ENCODE measurements at regions not wholly inside any gene's neighbourhood (a gene's known extent, or its start where the extent isn't known, plus 50 kb on each side); places are given as distances from the start of the nearest gene placed in this dataset.

DNA sequence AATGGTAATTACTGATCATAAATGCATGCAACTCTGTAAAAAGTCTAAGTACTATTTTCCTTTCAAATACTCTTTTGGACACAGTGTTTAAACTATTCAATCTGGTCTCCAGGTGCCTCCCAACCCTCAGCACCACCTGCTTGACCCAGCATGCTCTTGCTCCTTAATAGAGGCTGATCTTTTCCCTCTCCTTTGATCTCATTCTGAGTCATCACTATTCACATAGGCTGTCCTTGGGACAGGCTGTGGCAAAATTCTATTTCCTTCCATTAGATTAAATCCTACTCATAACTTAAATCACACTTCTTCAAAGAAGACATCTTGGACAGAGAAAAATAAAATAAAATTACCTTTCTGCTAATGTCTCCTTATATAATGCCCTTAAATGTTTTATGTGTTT lies 199.4 kb upstream of the ST8SIA4 start:
- no peak overlapping the region for H3K4me3 Mint-ChIP-seq
- peaks cover 3% of the 10 kb centered on the region for H3K9me3 Mint-ChIP-seq
- H3K36me3 Mint-ChIP-seq (ENCODE audit: low read depth) = no peaks in the 10 kb centered on the region
- no peaks in the 10 kb centered on the region for H3K27me3 Mint-ChIP-seq (ENCODE audit: low read depth)
- H3K4me1 Mint-ChIP-seq = no peaks in the 10 kb centered on the region
- TF ChIP-seq, protein P1, sequence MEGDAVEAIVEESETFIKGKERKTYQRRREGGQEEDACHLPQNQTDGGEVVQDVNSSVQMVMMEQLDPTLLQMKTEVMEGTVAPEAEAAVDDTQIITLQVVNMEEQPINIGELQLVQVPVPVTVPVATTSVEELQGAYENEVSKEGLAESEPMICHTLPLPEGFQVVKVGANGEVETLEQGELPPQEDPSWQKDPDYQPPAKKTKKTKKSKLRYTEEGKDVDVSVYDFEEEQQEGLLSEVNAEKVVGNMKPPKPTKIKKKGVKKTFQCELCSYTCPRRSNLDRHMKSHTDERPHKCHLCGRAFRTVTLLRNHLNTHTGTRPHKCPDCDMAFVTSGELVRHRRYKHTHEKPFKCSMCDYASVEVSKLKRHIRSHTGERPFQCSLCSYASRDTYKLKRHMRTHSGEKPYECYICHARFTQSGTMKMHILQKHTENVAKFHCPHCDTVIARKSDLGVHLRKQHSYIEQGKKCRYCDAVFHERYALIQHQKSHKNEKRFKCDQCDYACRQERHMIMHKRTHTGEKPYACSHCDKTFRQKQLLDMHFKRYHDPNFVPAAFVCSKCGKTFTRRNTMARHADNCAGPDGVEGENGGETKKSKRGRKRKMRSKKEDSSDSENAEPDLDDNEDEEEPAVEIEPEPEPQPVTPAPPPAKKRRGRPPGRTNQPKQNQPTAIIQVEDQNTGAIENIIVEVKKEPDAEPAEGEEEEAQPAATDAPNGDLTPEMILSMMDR (IDR thresholded peaks at IDR 0.05; ENCODE audit: unreplicated experiment in 3 of 3) = no peak
- no peak overlapping the region for H3K27ac Mint-ChIP-seq

DNA sequence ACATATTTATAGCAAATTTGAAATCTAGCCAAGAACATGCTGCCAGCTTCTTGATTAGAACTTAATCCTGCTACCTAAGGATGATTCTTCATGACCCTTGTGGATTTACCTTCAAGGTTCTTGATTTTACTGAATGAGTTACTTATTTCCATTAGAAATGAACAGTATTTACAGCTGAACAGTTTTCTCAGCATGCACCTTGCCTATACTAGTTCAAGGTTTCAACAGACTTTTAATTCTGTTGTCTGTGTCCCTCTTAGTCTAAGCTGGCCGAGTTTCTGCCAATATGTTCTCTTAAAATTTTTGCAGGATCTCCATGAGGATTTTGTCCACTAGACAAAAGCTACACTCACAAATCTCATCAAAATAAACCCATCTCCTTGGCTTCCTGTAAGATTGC lies 188.8 kb upstream of the ST8SIA4 start:
- Mint-ChIP-seq H3K27ac (peak overlapping the region; percentile 4 to 87 (median 79)), H3K4me3 (no peak overlapping the region), H3K36me3 (ENCODE audit: low read depth) (no peaks in the 10 kb centered on the region), H3K4me1 (peaks cover 7% of the 10 kb centered on the region), H3K27me3 (ENCODE audit: low read depth) (no peaks in the 10 kb centered on the region), H3K9me3 (no peaks in the 10 kb centered on the region)
- TF ChIP-seq, protein P1 (IDR thresholded peaks at IDR 0.05; ENCODE audit: unreplicated experiment in 3 of 3) = no peak

DNA sequence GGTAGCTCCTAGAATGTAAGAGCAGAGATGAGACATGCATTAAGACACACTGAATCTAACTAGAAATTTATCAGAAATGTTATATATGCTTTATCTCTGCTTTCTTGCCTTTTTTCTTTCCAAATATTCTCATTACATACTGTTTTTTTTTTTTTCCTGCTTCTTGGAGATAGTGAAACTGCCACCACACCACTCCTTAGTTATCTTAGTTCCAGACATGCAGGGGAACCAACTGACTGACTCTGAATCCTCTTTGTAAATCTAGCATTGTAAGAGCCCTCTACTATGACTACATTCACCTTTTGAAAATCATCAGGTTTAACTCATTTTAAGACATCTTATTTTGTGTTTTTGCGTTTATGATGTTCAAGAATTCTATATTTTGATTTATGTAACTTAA lies 181.3 kb upstream of the ST8SIA4 start:
- H3K4me3 Mint-ChIP-seq = no peak overlapping the region
- no peaks in the 10 kb centered on the region for H3K36me3 Mint-ChIP-seq (ENCODE audit: low read depth)
- H3K4me1 Mint-ChIP-seq = peaks cover 5% of the 10 kb centered on the region
- no peaks in the 10 kb centered on the region for H3K9me3 Mint-ChIP-seq
- H3K27ac Mint-ChIP-seq = no peak overlapping the region
- H3K27me3 Mint-ChIP-seq (ENCODE audit: low read depth) = no peaks in the 10 kb centered on the region
- TF ChIP-seq, protein P1 (IDR thresholded peaks at IDR 0.05; ENCODE audit: unreplicated experiment in 3 of 3) = no peak

DNA sequence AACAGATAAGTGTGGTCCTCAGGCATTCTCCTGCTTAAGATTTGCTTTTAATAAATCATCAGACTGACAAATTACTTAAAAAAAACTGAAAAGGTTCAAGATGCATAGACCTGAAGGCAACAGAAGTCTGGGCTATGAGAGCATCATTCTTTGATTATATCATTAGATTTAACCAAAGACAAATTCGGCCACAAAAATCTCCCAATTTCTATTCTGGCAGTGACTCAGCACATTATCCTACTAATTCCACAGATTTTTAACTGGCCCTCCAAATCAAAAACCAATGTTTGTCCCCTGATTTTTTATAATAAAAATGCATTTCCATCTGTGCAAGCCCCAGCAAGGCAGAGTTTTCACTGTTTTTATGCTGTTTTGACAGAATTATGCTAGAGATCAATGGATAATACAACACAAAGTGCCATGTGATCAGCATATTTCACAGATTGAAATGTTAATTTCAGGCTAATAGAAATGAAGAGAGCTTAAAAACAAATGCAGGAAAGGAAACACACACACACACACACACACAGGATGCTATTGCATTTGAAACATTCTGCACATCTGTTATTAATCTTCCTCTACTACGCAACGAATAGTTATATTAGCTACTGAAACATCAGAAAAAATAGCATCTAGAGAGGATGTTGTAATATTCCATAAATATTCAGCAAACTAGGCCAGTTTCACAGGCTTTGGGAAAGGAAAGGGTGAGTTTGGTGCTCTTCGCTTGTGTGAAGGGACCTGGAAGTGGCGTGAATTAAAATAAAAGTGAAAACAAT lies 177.6 kb upstream of the ST8SIA4 start:
- no peaks in the 10 kb centered on the region for H3K27me3 Mint-ChIP-seq (ENCODE audit: low read depth)
- peak overlapping the region in 1 of 3 experiments; percentile 2 for H3K27ac Mint-ChIP-seq
- no peak overlapping the region for H3K4me3 Mint-ChIP-seq
- H3K36me3 Mint-ChIP-seq (ENCODE audit: low read depth) = no peaks in the 10 kb centered on the region
- peaks cover 5% of the 10 kb centered on the region for H3K4me1 Mint-ChIP-seq
- TF ChIP-seq, protein P1 (IDR thresholded peaks at IDR 0.05; ENCODE audit: unreplicated experiment in 3 of 3) = no peak
- H3K9me3 Mint-ChIP-seq = peaks cover 3% of the 10 kb centered on the region

DNA sequence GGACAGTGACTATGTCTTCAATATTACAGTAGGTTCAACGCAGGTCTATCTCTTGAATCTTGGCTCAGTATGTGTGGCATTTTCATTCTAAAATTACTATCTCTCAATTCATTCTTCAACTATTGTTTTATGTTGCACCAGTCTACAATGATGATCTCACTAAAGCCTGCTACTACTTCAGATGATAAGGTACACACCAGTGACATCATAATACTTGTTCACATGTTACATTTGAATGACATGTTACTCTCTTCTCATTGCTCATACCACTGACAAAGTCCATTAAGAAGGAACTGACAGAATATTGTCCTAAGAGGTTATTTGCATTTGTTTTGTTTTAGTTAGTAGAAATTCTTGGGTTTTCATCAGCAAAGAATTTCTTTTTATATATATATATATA lies 165.2 kb upstream of the ST8SIA4 start:
- Mint-ChIP-seq H3K36me3 (ENCODE audit: low read depth) (no peaks in the 10 kb centered on the region), H3K27me3 (ENCODE audit: low read depth) (no peaks in the 10 kb centered on the region), H3K4me3 (no peak overlapping the region), H3K9me3 (no peaks in the 10 kb centered on the region), H3K27ac (no peak overlapping the region), H3K4me1 (no peaks in the 10 kb centered on the region)
- TF ChIP-seq, protein P1 (IDR thresholded peaks at IDR 0.05; ENCODE audit: unreplicated experiment in 3 of 3) = no peak

DNA sequence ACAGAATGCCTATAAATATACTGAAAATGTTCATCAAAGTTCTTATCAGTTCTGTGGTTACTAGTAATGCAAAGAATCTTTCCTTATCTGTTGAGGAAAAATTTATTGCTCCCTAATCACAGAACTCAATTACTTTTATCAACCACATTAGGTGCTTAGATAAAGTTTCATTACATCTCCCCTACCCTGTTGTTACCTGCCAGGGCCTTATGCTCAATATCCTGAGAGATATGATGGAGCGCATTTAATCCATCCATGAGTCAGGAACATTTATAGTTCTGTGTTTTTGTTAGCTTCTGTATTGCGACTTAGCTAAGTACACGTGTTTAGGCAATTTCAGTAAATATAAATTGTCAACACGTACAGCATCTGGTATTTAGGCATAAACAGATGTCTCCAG lies 164.3 kb upstream of the ST8SIA4 start:
- no peaks in the 10 kb centered on the region for H3K4me1 Mint-ChIP-seq
- no peaks in the 10 kb centered on the region for H3K27me3 Mint-ChIP-seq (ENCODE audit: low read depth)
- TF ChIP-seq, protein P1 (IDR thresholded peaks at IDR 0.05; ENCODE audit: unreplicated experiment in 3 of 3) = no peak
- H3K36me3 Mint-ChIP-seq (ENCODE audit: low read depth) = no peaks in the 10 kb centered on the region
- H3K9me3 Mint-ChIP-seq = no peaks in the 10 kb centered on the region
- H3K27ac Mint-ChIP-seq = no peak overlapping the region
- no peak overlapping the region for H3K4me3 Mint-ChIP-seq
